HCT116 (cell line): ENCODE measurements at regions not wholly inside any gene's neighbourhood (a gene's known extent, or its start where the extent isn't known, plus 50 kb on each side); places are given as distances from the start of the nearest gene placed in this dataset.

Source experiments
- POLR2A ChIP-seq: IDR thresholded peaks from 2 replicates; pipeline ENCODE4 v1.7.0; 2011; ENCODE audit warnings: borderline replicate concordance; ENCODE audit not compliant: insufficient read depth, insufficient read length; ENCODE audit errors: extremely low read depth
- SIN3A ChIP-seq: IDR thresholded peaks from 2 replicates; pipeline ENCODE4 v1.6.1; 2012; ENCODE audit warnings: low read depth
- TCF7L2 ChIP-seq: IDR thresholded peaks from 2 replicates; pipeline ENCODE4 v1.7.0; 2011; ENCODE audit warnings: borderline replicate concordance, inconsistent platforms; ENCODE audit not compliant: insufficient read depth, insufficient read length; ENCODE audit errors: extremely low read depth
- TF ChIP-seq, protein P1 (sequence below), 3 experiments: fragments of 200-600 bp in 1 of 3; sonication (generic) in 1 of 3; IDR thresholded peaks in 2 of 3; conservative IDR thresholded peaks in 1 of 3; 2 replicates each; pipeline ENCODE4 v1.5.1; 2012 to 2017; ENCODE audit warnings: low read depth in 2 of 3, low read length in 2 of 3, antibody characterized with exemption in 1 of 3, borderline replicate concordance in 1 of 3, control low read depth in 1 of 3, mild to moderate bottlenecking in 1 of 3, mixed read lengths in 1 of 3, mixed run types in 1 of 3, moderate library complexity in 1 of 3; ENCODE audit not compliant: insufficient read depth in 1 of 3
- TF ChIP-seq, protein P2 (sequence below): IDR thresholded peaks from 2 replicates; pipeline ENCODE4 v1.6.1; 2011; ENCODE audit warnings: mild to moderate bottlenecking, low read length, moderate library complexity; ENCODE audit not compliant: insufficient replicate concordance; ENCODE audit errors: extremely low read depth

DNA sequence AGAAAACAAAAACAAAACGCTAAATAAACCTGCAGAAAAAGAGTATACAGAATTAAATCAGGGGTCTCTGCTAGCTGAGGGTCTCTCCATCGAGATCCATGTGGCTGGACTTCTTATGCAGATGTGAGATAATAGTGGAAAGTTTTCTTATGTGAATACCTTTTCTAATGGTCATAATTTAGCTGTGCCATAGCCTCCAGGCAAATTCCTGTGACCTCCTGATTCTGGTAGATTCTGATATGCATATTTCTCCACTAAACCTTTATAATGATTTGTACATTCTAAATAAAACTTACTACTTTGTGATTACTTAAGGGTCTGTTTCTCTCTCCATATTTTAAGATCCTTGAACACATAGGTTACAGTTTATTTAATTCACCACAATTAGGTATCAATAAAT lies 1002.6 kb downstream of the GALC start:
- TF ChIP-seq, protein P1, sequence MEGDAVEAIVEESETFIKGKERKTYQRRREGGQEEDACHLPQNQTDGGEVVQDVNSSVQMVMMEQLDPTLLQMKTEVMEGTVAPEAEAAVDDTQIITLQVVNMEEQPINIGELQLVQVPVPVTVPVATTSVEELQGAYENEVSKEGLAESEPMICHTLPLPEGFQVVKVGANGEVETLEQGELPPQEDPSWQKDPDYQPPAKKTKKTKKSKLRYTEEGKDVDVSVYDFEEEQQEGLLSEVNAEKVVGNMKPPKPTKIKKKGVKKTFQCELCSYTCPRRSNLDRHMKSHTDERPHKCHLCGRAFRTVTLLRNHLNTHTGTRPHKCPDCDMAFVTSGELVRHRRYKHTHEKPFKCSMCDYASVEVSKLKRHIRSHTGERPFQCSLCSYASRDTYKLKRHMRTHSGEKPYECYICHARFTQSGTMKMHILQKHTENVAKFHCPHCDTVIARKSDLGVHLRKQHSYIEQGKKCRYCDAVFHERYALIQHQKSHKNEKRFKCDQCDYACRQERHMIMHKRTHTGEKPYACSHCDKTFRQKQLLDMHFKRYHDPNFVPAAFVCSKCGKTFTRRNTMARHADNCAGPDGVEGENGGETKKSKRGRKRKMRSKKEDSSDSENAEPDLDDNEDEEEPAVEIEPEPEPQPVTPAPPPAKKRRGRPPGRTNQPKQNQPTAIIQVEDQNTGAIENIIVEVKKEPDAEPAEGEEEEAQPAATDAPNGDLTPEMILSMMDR (IDR thresholded peaks at IDR 0.05 in 2 of 3, conservative IDR thresholded peaks at IDR 0.05 in 1 of 3; ENCODE audit: borderline replicate concordance in 1 of 3, insufficient read depth in 1 of 3, low read depth in 2 of 3, low read length in 2 of 3), result no peak
- TF ChIP-seq POLR2A (no peak), TCF7L2 (no peak), SIN3A (no peak)
- TF ChIP-seq, protein P2, sequence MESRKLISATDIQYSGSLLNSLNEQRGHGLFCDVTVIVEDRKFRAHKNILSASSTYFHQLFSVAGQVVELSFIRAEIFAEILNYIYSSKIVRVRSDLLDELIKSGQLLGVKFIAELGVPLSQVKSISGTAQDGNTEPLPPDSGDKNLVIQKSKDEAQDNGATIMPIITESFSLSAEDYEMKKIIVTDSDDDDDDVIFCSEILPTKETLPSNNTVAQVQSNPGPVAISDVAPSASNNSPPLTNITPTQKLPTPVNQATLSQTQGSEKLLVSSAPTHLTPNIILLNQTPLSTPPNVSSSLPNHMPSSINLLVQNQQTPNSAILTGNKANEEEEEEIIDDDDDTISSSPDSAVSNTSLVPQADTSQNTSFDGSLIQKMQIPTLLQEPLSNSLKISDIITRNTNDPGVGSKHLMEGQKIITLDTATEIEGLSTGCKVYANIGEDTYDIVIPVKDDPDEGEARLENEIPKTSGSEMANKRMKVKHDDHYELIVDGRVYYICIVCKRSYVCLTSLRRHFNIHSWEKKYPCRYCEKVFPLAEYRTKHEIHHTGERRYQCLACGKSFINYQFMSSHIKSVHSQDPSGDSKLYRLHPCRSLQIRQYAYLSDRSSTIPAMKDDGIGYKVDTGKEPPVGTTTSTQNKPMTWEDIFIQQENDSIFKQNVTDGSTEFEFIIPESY, result no peak
